Right hindlimb (tissue), 1 donor: ENCODE measurements at regions not wholly inside any gene's neighbourhood (a gene's known extent, or its start where the extent isn't known, plus 50 kb on each side); places are given as distances from the start of the nearest gene placed in this dataset.

Experiments
- DNase-seq: peaks from one replicate; pipeline ENCODE4 v3.0.0-alpha.2; 2018

GRCh38 chr4:127533028-127533700, 99.6 kb upstream of the INTU start:
- peak; percentile 80 for DNase-seq

- DNase-seq, result no peak
Measured at GRCh38 chr4:127534041-127534825, 98.5 kb upstream of the INTU start.

GRCh38 chr4:127538016-127538415, 94.7 kb upstream of the INTU start:
- no peak for DNase-seq

- no peak for DNase-seq
Measured at GRCh38 chr4:127540497-127541025, 92.2 kb upstream of the INTU start.

- DNase-seq, result no peak
Measured at GRCh38 chr4:127545271-127545670, 87.5 kb upstream of the INTU start.

- DNase-seq, result no peak
Measured at GRCh38 chr4:127548990-127549925, 83.5 kb upstream of the INTU start.

GRCh38 chr4:127555106-127555505, 77.7 kb upstream of the INTU start:
- DNase-seq, result no peak

GRCh38 chr4:127558088-127558487, 74.7 kb upstream of the INTU start:
- DNase-seq, result no peak

- no peak for DNase-seq
Measured at GRCh38 chr4:127558489-127559407, 74.0 kb upstream of the INTU start.

- no peak for DNase-seq
Measured at GRCh38 chr4:127559981-127560380, 72.8 kb upstream of the INTU start.

GRCh38 chr4:127560755-127561154, 72.0 kb upstream of the INTU start:
- no peak for DNase-seq

- DNase-seq, result no peak
Measured at GRCh38 chr4:127574643-127575042, 58.1 kb upstream of the INTU start.

- DNase-seq, result no peak
Measured at GRCh38 chr4:127575888-127576287, 56.9 kb upstream of the INTU start.

- DNase-seq, result no peak
Measured at GRCh38 chr4:127578491-127578890, 54.3 kb upstream of the INTU start.

GRCh38 chr4:127578967-127579366, 53.8 kb upstream of the INTU start:
- DNase-seq, result no peak

GRCh38 chr4:127579821-127580220, 52.9 kb upstream of the INTU start:
- DNase-seq, result no peak

- no peak for DNase-seq
Measured at GRCh38 chr4:127580300-127580699, 52.5 kb upstream of the INTU start.

- no peak for DNase-seq
Measured at GRCh38 chr4:127580891-127581290, 51.9 kb upstream of the INTU start.
